ENCODE measurements at regions not wholly inside any gene's neighbourhood (a gene's known extent, or its start where the extent isn't known, plus 50 kb on each side); places are given as distances from the start of the nearest gene placed in this dataset.

GRCh38 chr16:73683804-73684203 lies 612.8 kb upstream of the PSMD7 start:
- no peak for FAIRE-seq
- no peak for DNase-seq (ENCODE audit: insufficient read length)
- TF ChIP-seq TAF1 (IDR thresholded peaks at IDR 0.05; ENCODE audit: borderline replicate concordance, low read depth, low read length) (no peak), POLR2AphosphoS5 (IDR thresholded peaks at IDR 0.05; ENCODE audit: low read depth, low read length) (no peak), POLR2A (IDR thresholded peaks at IDR 0.05; ENCODE audit: low read depth, low read length) (no peak)

GRCh38 chr16:73672135-73672534 lies 624.2 kb upstream of the ZFHX3 start:
- no peak for TF ChIP-seq POLR2A (IDR thresholded peaks at IDR 0.05; ENCODE audit: low read depth, low read length)
- TF ChIP-seq TAF1 (IDR thresholded peaks at IDR 0.05; ENCODE audit: borderline replicate concordance, low read depth, low read length), result no peak
- TF ChIP-seq POLR2AphosphoS5 (IDR thresholded peaks at IDR 0.05; ENCODE audit: low read depth, low read length), result no peak
- FAIRE-seq, result no peak

DNA sequence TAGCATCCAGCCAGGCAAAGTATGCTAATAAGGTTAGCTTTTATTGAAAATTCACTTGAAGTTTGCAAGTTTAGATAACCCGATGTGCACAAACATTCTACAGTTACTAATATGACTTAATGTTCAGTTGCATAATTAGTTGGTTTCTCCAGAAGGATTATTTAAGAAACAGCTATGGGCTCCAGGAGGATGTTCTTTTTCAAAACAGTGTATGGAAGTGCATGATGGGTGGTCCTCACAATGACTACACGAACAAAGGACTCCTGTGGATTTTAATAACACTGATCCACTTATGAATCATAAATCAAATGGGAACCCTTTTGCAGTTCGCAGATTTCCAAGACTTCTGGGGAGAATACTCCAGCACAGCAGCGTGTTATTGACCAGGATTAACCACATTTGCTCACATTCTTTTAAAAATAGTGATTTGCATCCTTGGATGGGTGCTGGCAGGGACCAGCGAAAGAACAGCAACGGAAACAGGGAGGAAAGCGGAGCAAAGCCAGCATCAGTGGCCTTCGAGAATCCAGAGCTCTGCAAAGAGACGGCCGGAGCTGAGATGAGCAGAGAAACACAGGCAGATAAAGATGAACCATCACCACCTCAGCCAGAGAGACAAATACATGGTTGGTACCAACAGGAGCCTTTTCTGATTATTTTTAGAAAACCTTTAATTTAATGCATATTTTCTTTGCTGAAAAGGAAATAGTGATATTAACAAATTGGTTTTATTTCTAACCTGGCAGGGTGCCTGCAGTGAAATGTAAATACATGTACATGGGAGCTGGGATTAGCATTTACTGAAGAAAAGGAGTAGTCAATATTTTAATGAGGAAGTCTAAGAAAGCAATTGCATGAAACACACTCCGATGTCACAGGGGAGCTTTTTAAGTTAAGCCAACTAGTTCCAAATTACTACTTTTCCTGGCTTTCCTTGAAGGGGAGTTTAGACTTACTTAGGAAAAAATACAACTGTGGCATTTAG lies 623.2 kb upstream of the ZFHX3 start:
- DNase-seq (ENCODE audit: insufficient read length) (no peak), FAIRE-seq (no peak)
- TF ChIP-seq POLR2A (IDR thresholded peaks at IDR 0.05; ENCODE audit: low read depth, low read length) (no peak), TAF1 (IDR thresholded peaks at IDR 0.05; ENCODE audit: borderline replicate concordance, low read depth, low read length) (no peak), POLR2AphosphoS5 (IDR thresholded peaks at IDR 0.05; ENCODE audit: low read depth, low read length) (no peak)

More at GRCh38 chr16:73672135-73672534, 624.2 kb upstream of the ZFHX3 start:
- no peak for DNase-seq (ENCODE audit: insufficient read length)

- FAIRE-seq (no peak), DNase-seq (ENCODE audit: insufficient read length) (no peak)
- TF ChIP-seq POLR2A (IDR thresholded peaks at IDR 0.05; ENCODE audit: low read depth, low read length) (no peak), TAF1 (IDR thresholded peaks at IDR 0.05; ENCODE audit: borderline replicate concordance, low read depth, low read length) (no peak), POLR2AphosphoS5 (IDR thresholded peaks at IDR 0.05; ENCODE audit: low read depth, low read length) (no peak)
These were observed 621.8 kb upstream of the ZFHX3 start for GRCh38 chr16:73669535-73670274.

DNA sequence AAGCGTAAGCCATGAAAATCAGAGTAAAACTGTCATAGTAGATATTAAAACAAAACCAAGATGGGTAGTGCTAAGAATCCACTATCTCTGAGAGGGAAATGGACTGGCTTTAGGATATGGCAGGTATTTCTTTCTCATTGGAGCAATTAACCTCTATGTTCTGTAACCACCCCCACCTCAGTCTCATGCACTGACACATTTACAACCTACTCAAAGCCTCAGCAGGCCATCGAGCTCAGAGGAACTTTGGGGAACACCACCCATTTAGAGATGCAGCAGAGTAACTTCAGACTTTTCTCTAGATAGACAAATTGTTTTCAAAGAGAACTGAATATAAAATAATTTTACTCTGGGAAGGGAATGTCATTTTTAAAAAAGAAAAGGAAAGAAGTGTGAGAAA lies 615.8 kb upstream of the ZFHX3 start:
- TF ChIP-seq POLR2AphosphoS5 (IDR thresholded peaks at IDR 0.05; ENCODE audit: low read depth, low read length) (no peak), POLR2A (IDR thresholded peaks at IDR 0.05; ENCODE audit: low read depth, low read length) (no peak), TAF1 (IDR thresholded peaks at IDR 0.05; ENCODE audit: borderline replicate concordance, low read depth, low read length) (no peak)
- FAIRE-seq, result no peak
- no peak for DNase-seq (ENCODE audit: insufficient read length)

DNA sequence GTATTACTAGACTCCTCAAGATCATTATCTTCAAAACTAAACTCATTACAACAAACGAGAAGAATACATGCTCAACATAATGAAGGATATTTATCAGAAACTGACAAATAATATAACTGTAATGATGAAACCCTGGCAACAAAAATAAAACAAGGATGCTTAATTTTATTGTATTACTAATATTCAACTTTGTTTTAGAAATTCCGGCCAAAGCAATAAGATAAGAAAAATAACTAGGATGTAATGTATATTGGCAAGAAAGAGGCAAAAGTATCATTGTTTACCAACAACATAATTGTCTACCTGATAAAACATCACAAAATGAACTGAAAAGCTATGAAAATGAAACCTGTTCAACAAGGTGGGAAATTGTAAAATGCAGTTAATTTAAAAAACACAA lies 588.3 kb upstream of the ZFHX3 start:
- TF ChIP-seq POLR2A (IDR thresholded peaks at IDR 0.05; ENCODE audit: low read depth, low read length) (no peak), TAF1 (IDR thresholded peaks at IDR 0.05; ENCODE audit: borderline replicate concordance, low read depth, low read length) (no peak), POLR2AphosphoS5 (IDR thresholded peaks at IDR 0.05; ENCODE audit: low read depth, low read length) (no peak)
- FAIRE-seq, result no peak
- no peak for DNase-seq (ENCODE audit: insufficient read length)

GRCh38 chr16:73629011-73629410 lies 581.1 kb upstream of the ZFHX3 start:
- TF ChIP-seq POLR2AphosphoS5 (IDR thresholded peaks at IDR 0.05; ENCODE audit: low read depth, low read length) (no peak), TAF1 (IDR thresholded peaks at IDR 0.05; ENCODE audit: borderline replicate concordance, low read depth, low read length) (no peak), POLR2A (IDR thresholded peaks at IDR 0.05; ENCODE audit: low read depth, low read length) (no peak)
- DNase-seq (ENCODE audit: insufficient read length), result no peak
- no peak for FAIRE-seq

- FAIRE-seq (no peak), DNase-seq (ENCODE audit: insufficient read length) (no peak)
- TF ChIP-seq POLR2AphosphoS5 (IDR thresholded peaks at IDR 0.05; ENCODE audit: low read depth, low read length) (no peak), TAF1 (IDR thresholded peaks at IDR 0.05; ENCODE audit: borderline replicate concordance, low read depth, low read length) (no peak), POLR2A (IDR thresholded peaks at IDR 0.05; ENCODE audit: low read depth, low read length) (no peak)
These were observed 569.8 kb upstream of the ZFHX3 start for GRCh38 chr16:73617738-73618137.

DNA sequence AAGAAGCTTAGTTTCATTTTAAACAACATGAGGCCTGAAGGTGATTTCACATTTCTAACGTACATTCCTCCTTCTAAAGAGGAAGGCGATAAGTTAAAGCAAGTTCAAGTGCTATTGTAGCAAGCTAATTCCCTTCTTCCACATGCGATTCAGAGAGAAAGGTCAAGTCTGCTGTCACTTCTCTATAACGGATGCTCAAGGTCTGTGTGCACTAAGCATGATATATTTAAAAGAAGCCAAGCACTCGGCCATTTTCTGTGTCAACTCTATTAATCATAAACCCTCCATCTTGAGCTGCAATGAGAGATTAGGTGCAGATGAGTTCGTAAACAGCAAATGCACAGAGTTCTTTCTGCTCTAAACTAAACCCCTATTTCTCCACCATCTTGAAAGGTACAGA lies 568.8 kb upstream of the ZFHX3 start:
- no peak for DNase-seq (ENCODE audit: insufficient read length)
- TF ChIP-seq TAF1 (IDR thresholded peaks at IDR 0.05; ENCODE audit: borderline replicate concordance, low read depth, low read length), result no peak
- no peak for FAIRE-seq

DNA sequence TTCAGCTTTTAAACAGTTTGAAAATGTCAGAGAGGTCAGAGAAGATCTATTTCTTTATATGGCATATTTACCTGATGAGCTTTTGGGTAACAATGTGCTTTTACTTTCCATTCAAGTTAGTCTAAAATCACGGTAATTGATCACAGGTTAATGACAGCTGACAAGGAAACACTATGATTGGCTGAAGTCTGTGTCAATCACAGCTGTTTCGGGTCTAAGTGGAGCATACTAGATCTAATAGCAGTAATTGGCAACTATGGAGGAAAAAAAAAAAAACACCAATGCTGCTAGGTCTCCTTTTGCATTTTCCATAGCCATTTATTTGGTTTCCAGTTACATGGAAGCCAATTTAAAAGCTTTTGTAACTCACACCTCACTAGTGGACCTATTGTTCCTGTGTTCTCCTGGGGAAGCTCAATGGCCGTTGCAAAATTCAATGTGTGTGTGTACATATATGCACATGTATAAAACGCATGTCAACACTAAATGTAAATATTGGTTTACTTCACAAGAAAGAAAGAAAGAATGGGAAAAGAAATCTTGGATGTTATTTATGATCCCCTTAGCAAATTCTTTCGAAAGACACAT lies 568.3 kb upstream of the ZFHX3 start:
- no peak for FAIRE-seq
- TF ChIP-seq TAF1 (IDR thresholded peaks at IDR 0.05; ENCODE audit: borderline replicate concordance, low read depth, low read length) (no peak), POLR2AphosphoS5 (IDR thresholded peaks at IDR 0.05; ENCODE audit: low read depth, low read length) (no peak), POLR2A (IDR thresholded peaks at IDR 0.05; ENCODE audit: low read depth, low read length) (no peak)
- no peak for DNase-seq (ENCODE audit: insufficient read length)
